Upper lobe of left lung (tissue), 6 donors: ENCODE measurements at regions not wholly inside any gene's neighbourhood (a gene's known extent, or its start where the extent isn't known, plus 50 kb on each side); places are given as distances from the start of the nearest gene placed in this dataset.

ENCODE experiments used
- ATAC-seq, 2 donors: fragments of 200-7000 bp; cut with Tn5 transposase; one replicate each; pipeline ENCODE4 v1.9.1; 2022; ENCODE audit warnings: mild to moderate bottlenecking in 2 of 2, moderate library complexity in 2 of 2; ENCODE audit not compliant: low FRiP score in 2 of 2
- DNase-seq, 2 donors: peaks; one replicate each; pipeline ENCODE4 v3.0.0-alpha.2; 2019 to 2020
- H3K27ac ChIP-seq, 4 donors: fragments of 200-600 bp; sonication (generic); one replicate each; pipeline ENCODE4 v1.5.1; 2016 to 2019
- H3K27me3 ChIP-seq, 4 donors: fragments of 200-600 bp; sonication (generic); one replicate each; pipeline ENCODE4 v1.5.1; 2017 to 2019
- H3K36me3 ChIP-seq, 4 donors: fragments of 200-600 bp; sonication (generic); one replicate each; pipeline ENCODE4 v1.5.1; 2016 to 2019
- H3K4me1 ChIP-seq, 4 donors: fragments of 200-600 bp; sonication (generic); one replicate each; pipeline ENCODE4 v1.5.1; 2018 to 2019
- H3K4me3 ChIP-seq, 4 donors: fragments of 200-600 bp; sonication (generic); one replicate each; pipeline ENCODE4 v1.5.1; 2017 to 2019; ENCODE audit warnings: mild to moderate bottlenecking in 2 of 4, moderate library complexity in 1 of 4
- H3K9me3 ChIP-seq, 4 donors: fragments of 200-600 bp; sonication (generic); one replicate each; pipeline ENCODE4 v1.5.1; 2018 to 2019
- CTCF ChIP-seq, 6 experiments: fragments of 450-650 bp in 4 of 6; fragments of 200-600 bp in 2 of 6; sonication (generic) in 2 of 6; IDR thresholded peaks; one replicate each; pipeline ENCODE4 v1.5.1; 2016 to 2019; ENCODE audit warnings: antibody characterized with exemption in 6 of 6
- EP300 ChIP-seq, 4 donors: sonication (generic); formaldehyde crosslinking; IDR thresholded peaks; one replicate each; pipeline ENCODE4 v1.5.1; 2017; ENCODE audit warnings: antibody characterized with exemption in 4 of 4, control low read depth in 2 of 4
- POLR2A ChIP-seq, 4 donors: fragments of 450-650 bp; IDR thresholded peaks; one replicate each; pipeline ENCODE4 v1.5.1; 2016 to 2017; ENCODE audit warnings: antibody characterized with exemption in 4 of 4, mild to moderate bottlenecking in 2 of 4
- POLR2AphosphoS5 ChIP-seq, 2 donors: sonication (generic); formaldehyde crosslinking; IDR thresholded peaks; one replicate each; pipeline ENCODE4 v1.5.1; 2017; ENCODE audit warnings: antibody characterized with exemption in 2 of 2
- WGBS, 2 donors: methylation state at CpG; one replicate each; pipeline ENCODE4 v1.1.5; 2017 to 2018; 5-methylcytosine and 5-hydroxymethylcytosine counted together
- donor health status: DM: no; HTN: no; CAD: no; lungs with moderate emphysema.
- donor health status: DM: no; HTN: yes; CAD: no; lungs with severe emphysema.

- no peak for DNase-seq
- Histone ChIP-seq H3K27me3 (no peaks in the 10 kb centered on the region), H3K9me3 (no peaks in the 10 kb centered on the region), H3K4me1 (no peaks in the 10 kb centered on the region), H3K4me3 (no peak overlapping the region), H3K36me3 (no peaks in the 10 kb centered on the region), H3K27ac (no peak overlapping the region)
- no peak for ATAC-seq
- WGBS, 2 donors: 71% methylated on average over 1 of the region's 1 CpG
- TF ChIP-seq EP300 (IDR thresholded peaks at IDR 0.05): no peak
- no peak for TF ChIP-seq POLR2A (IDR thresholded peaks at IDR 0.05)
- TF ChIP-seq CTCF (IDR thresholded peaks at IDR 0.05): no peak
- TF ChIP-seq POLR2AphosphoS5 (IDR thresholded peaks at IDR 0.05): no peak
These were observed 226.5 kb upstream of the NDN start for GRCh38 chr15:23913635-23914034.

DNA sequence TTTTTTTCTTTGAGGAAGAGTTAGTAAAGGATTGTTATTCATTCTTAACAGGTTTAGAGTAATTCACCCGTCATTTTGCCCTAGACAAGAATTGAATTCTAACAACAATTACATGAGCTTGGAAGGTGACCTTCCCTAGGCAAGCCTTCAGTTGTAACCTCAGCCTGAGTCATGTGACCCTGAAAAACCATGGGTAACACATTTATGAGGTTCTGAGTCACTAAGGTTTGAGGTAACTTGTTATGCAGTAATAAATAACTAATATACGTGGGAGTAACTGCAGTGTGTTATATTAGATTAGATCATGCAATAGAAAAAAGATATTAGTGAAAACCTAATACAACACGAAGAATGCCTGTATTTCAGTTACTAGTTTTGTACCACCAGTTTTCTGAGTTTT is 237.6 kb upstream of the NDN start:
- Histone ChIP-seq H3K9me3 (no peaks in the 10 kb centered on the region), H3K4me3 (no peak overlapping the region), H3K4me1 (no peaks in the 10 kb centered on the region), H3K27ac (no peak overlapping the region), H3K36me3 (no peaks in the 10 kb centered on the region), H3K27me3 (no peaks in the 10 kb centered on the region)
- ATAC-seq (no peak), DNase-seq (no peak)
- no peak for TF ChIP-seq POLR2A (IDR thresholded peaks at IDR 0.05)
- 69 to 80% methylated on average over 3 of the region's 3 CpGs for WGBS, 2 donors

- H3K4me1 ChIP-seq: no peaks in the 10 kb centered on the region
- H3K27me3 ChIP-seq: no peaks in the 10 kb centered on the region
- H3K27ac ChIP-seq: no peak overlapping the region
- WGBS, 2 donors: 74 to 85% methylated on average over 14 of the region's 14 CpGs
- no peak for TF ChIP-seq POLR2A (IDR thresholded peaks at IDR 0.05)
- no peak for TF ChIP-seq EP300 (IDR thresholded peaks at IDR 0.05)
- TF ChIP-seq POLR2AphosphoS5 (IDR thresholded peaks at IDR 0.05): no peak
- TF ChIP-seq CTCF (IDR thresholded peaks at IDR 0.05): no peak
- H3K4me3 ChIP-seq: no peak overlapping the region
- ATAC-seq: peak in 1 of 2 donors; percentile 46
- H3K36me3 ChIP-seq: no peaks in the 10 kb centered on the region
- DNase-seq: peak in 1 of 2 donors; percentile 40
- H3K9me3 ChIP-seq: no peaks in the 10 kb centered on the region
These were observed 267.8 kb upstream of the NDN start for GRCh38 chr15:23954931-23955330.

GRCh38 chr15:23983500-23984259 is 296.6 kb upstream of the NDN start:
- Histone ChIP-seq H3K4me3 (no peak overlapping the region), H3K4me1 (no peaks in the 10 kb centered on the region), H3K27ac (no peak overlapping the region), H3K9me3 (no peaks in the 10 kb centered on the region), H3K36me3 (no peaks in the 10 kb centered on the region), H3K27me3 (no peaks in the 10 kb centered on the region)
- DNase-seq (no peak), ATAC-seq (no peak)
- TF ChIP-seq POLR2A (IDR thresholded peaks at IDR 0.05) (no peak), POLR2AphosphoS5 (IDR thresholded peaks at IDR 0.05) (no peak), EP300 (IDR thresholded peaks at IDR 0.05) (no peak), CTCF (IDR thresholded peaks at IDR 0.05) (no peak)
- WGBS, 2 donors: 70 to 71% methylated on average over 5 of the region's 5 CpGs

GRCh38 chr15:23994273-23994672 is 307.2 kb upstream of the NDN start:
- 65% methylated on average over 4 of the region's 4 CpGs for WGBS, 2 donors
- Histone ChIP-seq H3K27me3 (no peaks in the 10 kb centered on the region), H3K9me3 (peaks cover 0 to 21% (median 4%) of the 10 kb centered on the region in 4 donors), H3K4me3 (no peak overlapping the region), H3K27ac (no peak overlapping the region), H3K4me1 (no peaks in the 10 kb centered on the region), H3K36me3 (no peaks in the 10 kb centered on the region)
- TF ChIP-seq CTCF (IDR thresholded peaks at IDR 0.05) (no peak), EP300 (IDR thresholded peaks at IDR 0.05) (no peak), POLR2A (IDR thresholded peaks at IDR 0.05) (no peak)
- no peak for ATAC-seq
- DNase-seq: no peak
